Caco-2 (cell line): ENCODE measurements at regions not wholly inside any gene's neighbourhood (a gene's known extent, or its start where the extent isn't known, plus 50 kb on each side); places are given as distances from the start of the nearest gene placed in this dataset.

Experiments used
- BruUV-seq: library from RNA; stranded (reverse); fragments of 400-500 nt; replicated peaks from 2 replicates; lab custom pipeline; 2021; lab: Mats Ljungman, UMichigan
- CTCF ChIA-PET: fragments of 300-600 bp; sonication (Branson Sonifier 250); formaldehyde crosslinking; loops from one replicate; lab custom pipeline; 2022; ENCODE audit warnings: antibody characterized with exemption; lab: Charles Lee
- POLR2A ChIA-PET: fragments of 300-600 bp; sonication (Branson Sonifier 250); formaldehyde crosslinking; loops from one replicate; lab custom pipeline; 2022; ENCODE audit warnings: antibody characterized with exemption; lab: Charles Lee
- DNase-seq, 2 experiments: peaks; one replicate each; pipeline versions ENCODE4 v3.0.0 to v3.0.0-alpha.2; 2020 to 2022
- H3K27me3 ChIP-seq: replicated peaks from 2 replicates; pipeline ENCODE4 v1.6.0; 2011; ENCODE audit warnings: low read length; ENCODE audit not compliant: control insufficient read depth, insufficient read depth
- H3K36me3 ChIP-seq: 2 replicates; pipeline ENCODE4 v1.5.1; 2011; ENCODE audit warnings: low read length; ENCODE audit not compliant: control insufficient read depth, insufficient read depth
- H3K4me1 ChIP-seq: fragments of 250-450 bp; sonication (Bioruptor Pico); 2 replicates; pipeline ENCODE4 v1.5.1; 2020; ENCODE audit warnings: mild to moderate bottlenecking
- H3K4me3 ChIP-seq: 2 replicates; pipeline ENCODE4 v1.5.1; 2011; ENCODE audit warnings: low read depth, mild to moderate bottlenecking, control low read depth, low read length
- H3K9me3 ChIP-seq: fragments of 250-450 bp; sonication (Bioruptor Pico); 2 replicates; pipeline ENCODE4 v1.5.1; 2020; ENCODE audit warnings: mild to moderate bottlenecking, moderate library complexity
- H3K27ac Mint-ChIP-seq: one replicate; pipeline ENCODE4 v1.8.0; 2022; ENCODE audit warnings: mixed read lengths; ENCODE audit not compliant: unreplicated experiment
- H3K27me3 Mint-ChIP-seq: one replicate; pipeline ENCODE4 v1.8.0; 2022; ENCODE audit warnings: mixed read lengths; ENCODE audit not compliant: insufficient read depth, unreplicated experiment
- H3K36me3 Mint-ChIP-seq: one replicate; pipeline ENCODE4 v1.8.0; 2022; ENCODE audit warnings: mild to moderate bottlenecking, mixed read lengths; ENCODE audit not compliant: insufficient read depth, unreplicated experiment
- H3K4me1 Mint-ChIP-seq: one replicate; pipeline ENCODE4 v1.8.0; 2022; ENCODE audit warnings: low read depth, mixed read lengths; ENCODE audit not compliant: unreplicated experiment
- H3K4me3 Mint-ChIP-seq: one replicate; pipeline ENCODE4 v1.8.0; 2022; ENCODE audit warnings: mild to moderate bottlenecking, moderate library complexity, mixed read lengths; ENCODE audit not compliant: unreplicated experiment
- H3K9me3 Mint-ChIP-seq: one replicate; pipeline ENCODE4 v1.8.0; 2022; ENCODE audit warnings: mixed read lengths; ENCODE audit not compliant: unreplicated experiment
- intact Hi-C: fragments of 100-400 bp; cut with micrococcal nuclease; formaldehyde crosslinking; loops from one replicate; pipeline ENCODE4 v1.10.0; 2022; ENCODE audit not compliant: unreplicated experiment
- TF ChIP-seq, protein P1 (sequence below), 2 experiments: fragments of 200-600 bp in 1 of 2; IDR thresholded peaks; 1 replicate in 1 of 2; 2 replicates in 1 of 2; pipeline versions ENCODE4 v1.5.1 to v1.8.0; 2011 to 2022; ENCODE audit warnings: antibody characterized with exemption in 1 of 2, control low read depth in 1 of 2, inconsistent platforms in 1 of 2, low read depth in 1 of 2, low read length in 1 of 2, mild to moderate bottlenecking in 1 of 2, moderate library complexity in 1 of 2; ENCODE audit not compliant: insufficient read depth in 1 of 2, severe bottlenecking in 1 of 2, unreplicated experiment in 1 of 2

- no peak overlapping the region for H3K4me3 ChIP-seq
- no peak for DNase-seq
- Mint-ChIP-seq H3K4me1 (no peaks in the 10 kb centered on the region), H3K4me3 (no peak overlapping the region), H3K27ac (no peak overlapping the region), H3K27me3 (peaks cover 10% of the 10 kb centered on the region), H3K9me3 (no peaks in the 10 kb centered on the region), H3K36me3 (no peaks in the 10 kb centered on the region)
- H3K4me1 ChIP-seq, result no peaks in the 10 kb centered on the region
- TF ChIP-seq, protein P1, sequence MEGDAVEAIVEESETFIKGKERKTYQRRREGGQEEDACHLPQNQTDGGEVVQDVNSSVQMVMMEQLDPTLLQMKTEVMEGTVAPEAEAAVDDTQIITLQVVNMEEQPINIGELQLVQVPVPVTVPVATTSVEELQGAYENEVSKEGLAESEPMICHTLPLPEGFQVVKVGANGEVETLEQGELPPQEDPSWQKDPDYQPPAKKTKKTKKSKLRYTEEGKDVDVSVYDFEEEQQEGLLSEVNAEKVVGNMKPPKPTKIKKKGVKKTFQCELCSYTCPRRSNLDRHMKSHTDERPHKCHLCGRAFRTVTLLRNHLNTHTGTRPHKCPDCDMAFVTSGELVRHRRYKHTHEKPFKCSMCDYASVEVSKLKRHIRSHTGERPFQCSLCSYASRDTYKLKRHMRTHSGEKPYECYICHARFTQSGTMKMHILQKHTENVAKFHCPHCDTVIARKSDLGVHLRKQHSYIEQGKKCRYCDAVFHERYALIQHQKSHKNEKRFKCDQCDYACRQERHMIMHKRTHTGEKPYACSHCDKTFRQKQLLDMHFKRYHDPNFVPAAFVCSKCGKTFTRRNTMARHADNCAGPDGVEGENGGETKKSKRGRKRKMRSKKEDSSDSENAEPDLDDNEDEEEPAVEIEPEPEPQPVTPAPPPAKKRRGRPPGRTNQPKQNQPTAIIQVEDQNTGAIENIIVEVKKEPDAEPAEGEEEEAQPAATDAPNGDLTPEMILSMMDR (IDR thresholded peaks at IDR 0.05; ENCODE audit: insufficient read depth in 1 of 2, low read depth in 1 of 2, low read length in 1 of 2, severe bottlenecking in 1 of 2, unreplicated experiment in 1 of 2), result no peak
- ChIA-PET CTCF (no interaction called here), POLR2A (no interaction called here)
- H3K9me3 ChIP-seq, result no peaks in the 10 kb centered on the region
- no TSS peak for BruUV-seq
- H3K27me3 ChIP-seq, result no peaks in the 10 kb centered on the region
- no peaks in the 10 kb centered on the region for H3K36me3 ChIP-seq
- intact Hi-C loops, result no loop called here
Measured at GRCh38 chr15:56568466-56569167, 103.7 kb upstream of the MNS1 start.

- POLR2A ChIA-PET, result no interaction called here
- intact Hi-C loops, result no loop called here
Measured at GRCh38 chr15:56557415-56557814, 92.5 kb upstream of the MNS1 start.

DNA sequence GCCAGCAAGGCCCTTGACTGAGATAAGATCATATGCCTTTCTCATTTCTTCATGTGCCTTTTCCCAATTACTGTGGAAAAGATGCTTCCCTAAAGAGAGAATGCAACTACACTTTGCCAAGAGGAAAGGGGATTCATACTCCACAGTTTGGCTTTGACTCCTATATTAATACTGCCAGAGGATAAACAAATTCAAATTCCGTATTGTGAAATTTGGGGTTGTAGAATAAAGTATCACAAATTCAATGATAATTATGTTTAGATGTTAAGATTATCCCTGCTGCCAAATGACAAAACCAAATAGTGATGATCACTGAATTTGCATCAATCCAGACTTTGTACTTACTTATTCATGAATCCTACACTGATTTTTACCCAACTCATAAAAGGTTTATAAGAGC is 88.5 kb upstream of the MNS1 start:
- Mint-ChIP-seq H3K9me3 (peaks cover 44% of the 10 kb centered on the region), H3K27ac (no peak overlapping the region), H3K4me3 (no peak overlapping the region), H3K4me1 (no peaks in the 10 kb centered on the region), H3K36me3 (no peaks in the 10 kb centered on the region), H3K27me3 (no peaks in the 10 kb centered on the region)
- H3K4me1 ChIP-seq, result no peaks in the 10 kb centered on the region
- no peaks in the 10 kb centered on the region for H3K36me3 ChIP-seq
- no TSS peak for BruUV-seq
- no peak for DNase-seq
- H3K4me3 ChIP-seq, result no peak overlapping the region
- no peaks in the 10 kb centered on the region for H3K27me3 ChIP-seq
- no peaks in the 10 kb centered on the region for H3K9me3 ChIP-seq
- intact Hi-C loops, result no loop called here
- TF ChIP-seq, protein P1 (IDR thresholded peaks at IDR 0.05; ENCODE audit: insufficient read depth in 1 of 2, low read depth in 1 of 2, low read length in 1 of 2, severe bottlenecking in 1 of 2, unreplicated experiment in 1 of 2), result no peak
- CTCF ChIA-PET, result no interaction called here
- POLR2A ChIA-PET, result no interaction called here

More at GRCh38 chr15:56557415-56557814, 92.5 kb upstream of the MNS1 start:
- Mint-ChIP-seq H3K36me3 (no peaks in the 10 kb centered on the region), H3K27me3 (peaks cover 4% of the 10 kb centered on the region), H3K4me1 (no peaks in the 10 kb centered on the region), H3K9me3 (peaks cover 56% of the 10 kb centered on the region), H3K27ac (no peak overlapping the region), H3K4me3 (no peak overlapping the region)
- DNase-seq, result no peak
- Histone ChIP-seq H3K4me1 (no peaks in the 10 kb centered on the region), H3K9me3 (no peaks in the 10 kb centered on the region), H3K4me3 (no peak overlapping the region), H3K36me3 (no peaks in the 10 kb centered on the region), H3K27me3 (no peaks in the 10 kb centered on the region)
- no TSS peak for BruUV-seq
- TF ChIP-seq, protein P1 (IDR thresholded peaks at IDR 0.05; ENCODE audit: insufficient read depth in 1 of 2, low read depth in 1 of 2, low read length in 1 of 2, severe bottlenecking in 1 of 2, unreplicated experiment in 1 of 2), result no peak
- CTCF ChIA-PET, result no interaction called here
